ENCODE measurements at regions not wholly inside any gene's neighbourhood (a gene's known extent, or its start where the extent isn't known, plus 50 kb on each side); places are given as distances from the start of the nearest gene placed in this dataset.
"Not testable (repeated sequence)": the region's sequence is repeated elsewhere in the genome, so short reads cannot be mapped to it uniquely, and the experiment has no call there.

DNA sequence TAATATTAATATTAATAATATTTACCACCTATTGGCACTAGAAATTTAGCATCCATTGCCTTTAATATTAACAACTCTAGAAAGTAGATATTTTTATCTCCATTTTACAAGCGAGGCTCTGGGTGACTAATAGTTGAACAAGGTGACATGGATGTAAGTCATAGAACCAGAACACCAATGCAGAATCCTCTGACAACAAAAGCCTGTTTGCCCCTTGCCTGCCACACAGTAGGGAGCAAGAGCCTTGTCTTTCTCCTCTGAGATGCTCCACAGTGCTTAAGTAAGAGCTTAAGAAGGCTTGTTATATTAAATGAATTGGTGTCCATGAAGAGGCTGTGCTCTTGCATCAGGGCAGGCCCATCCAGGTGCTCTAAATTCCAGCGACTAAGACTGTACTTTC lies 51.2 kb upstream of the LBX1 start:
- no peak for DNase-seq

DNA sequence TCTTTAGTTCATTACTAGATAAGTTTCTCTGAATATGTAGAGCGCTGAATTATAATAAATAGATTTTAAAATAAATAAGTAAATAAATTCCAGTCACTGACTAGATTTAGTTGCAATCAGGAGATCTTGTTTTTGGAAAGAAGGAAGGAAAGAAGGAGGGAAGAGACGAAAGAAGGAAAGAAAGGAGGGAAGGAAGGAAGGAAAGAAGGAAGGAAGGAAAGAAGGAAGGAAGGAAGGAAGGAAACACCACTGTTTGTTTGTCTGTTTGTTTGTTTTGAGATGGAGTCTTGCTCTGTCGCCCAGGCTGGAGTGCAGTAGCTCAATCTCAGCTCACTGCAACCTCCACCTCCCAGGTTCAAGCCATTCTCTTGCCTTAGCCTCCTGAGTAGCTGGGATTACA lies 51.7 kb upstream of the LBX1 start:
- not testable (repeated sequence) for DNase-seq

DNA sequence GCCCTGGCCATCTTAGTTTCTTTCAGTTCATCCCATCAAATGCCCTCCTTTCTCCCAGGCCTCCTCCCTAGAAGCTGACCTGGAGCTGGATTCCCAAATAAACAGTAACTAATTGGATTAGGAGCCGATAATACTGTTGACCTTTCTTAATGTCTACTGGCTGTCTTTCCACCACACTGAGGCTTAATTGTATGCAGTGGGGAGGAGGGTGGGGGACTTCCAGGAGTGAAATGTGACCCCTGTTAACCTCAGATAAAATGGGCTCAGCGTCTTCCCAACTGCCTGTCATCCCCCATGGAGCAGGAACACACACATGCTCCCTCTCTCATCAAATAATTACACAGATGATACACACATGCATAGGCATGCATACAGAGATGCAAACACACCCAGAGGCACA lies 53.7 kb upstream of the LBX1 start:
- DNase-seq: no peak

DNA sequence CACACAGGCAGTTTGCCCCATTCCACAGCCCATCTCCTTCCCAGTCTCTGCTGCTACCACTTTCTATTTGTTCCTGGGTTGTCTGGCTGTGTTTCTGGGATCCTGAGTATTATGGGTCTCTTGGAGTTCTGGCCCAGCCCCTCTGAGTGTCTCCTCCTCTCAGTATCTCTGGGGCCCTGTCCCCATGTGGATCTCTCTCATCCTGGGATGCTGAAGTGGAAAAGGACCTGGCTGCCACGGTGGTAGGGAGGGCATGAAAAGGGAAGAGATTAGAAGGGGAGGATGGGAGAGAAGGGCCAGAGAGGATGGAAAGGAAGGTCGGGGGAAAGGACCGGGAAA lies 54.5 kb upstream of the LBX1 start:
- no peak for DNase-seq

DNA sequence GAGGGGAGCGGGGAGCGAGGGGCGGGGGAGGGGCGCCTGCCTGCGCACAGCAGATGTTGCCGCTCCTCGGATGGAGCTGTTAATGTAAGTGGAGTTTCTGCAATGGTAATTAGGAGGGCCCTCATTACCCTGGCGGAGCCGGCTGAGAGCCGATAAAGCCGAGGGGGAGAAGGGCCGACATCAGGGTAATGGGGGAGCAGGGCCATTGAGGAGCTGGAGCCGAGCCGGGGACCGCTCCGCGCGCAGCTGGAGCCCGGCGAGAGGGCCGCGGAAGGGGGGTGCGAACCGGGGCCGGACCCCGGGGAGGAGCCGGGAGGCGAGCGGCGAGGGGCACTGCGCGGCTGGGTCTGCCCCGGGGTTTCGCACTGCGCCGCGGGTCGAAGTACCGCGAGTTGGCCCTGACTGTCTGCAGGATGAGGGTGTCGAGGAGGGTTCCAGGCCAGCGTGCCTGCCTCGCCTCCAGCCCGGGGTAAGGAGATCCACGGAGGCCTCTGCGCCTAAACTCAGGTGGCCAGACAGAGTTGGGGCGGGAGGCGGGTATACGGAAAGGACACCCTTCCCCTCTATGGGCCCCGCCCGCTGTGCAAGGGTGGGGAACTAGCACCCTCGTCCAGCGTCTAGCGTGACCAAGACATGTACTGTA lies 55.0 kb upstream of the LBX1 start:
- no peak for DNase-seq

DNA sequence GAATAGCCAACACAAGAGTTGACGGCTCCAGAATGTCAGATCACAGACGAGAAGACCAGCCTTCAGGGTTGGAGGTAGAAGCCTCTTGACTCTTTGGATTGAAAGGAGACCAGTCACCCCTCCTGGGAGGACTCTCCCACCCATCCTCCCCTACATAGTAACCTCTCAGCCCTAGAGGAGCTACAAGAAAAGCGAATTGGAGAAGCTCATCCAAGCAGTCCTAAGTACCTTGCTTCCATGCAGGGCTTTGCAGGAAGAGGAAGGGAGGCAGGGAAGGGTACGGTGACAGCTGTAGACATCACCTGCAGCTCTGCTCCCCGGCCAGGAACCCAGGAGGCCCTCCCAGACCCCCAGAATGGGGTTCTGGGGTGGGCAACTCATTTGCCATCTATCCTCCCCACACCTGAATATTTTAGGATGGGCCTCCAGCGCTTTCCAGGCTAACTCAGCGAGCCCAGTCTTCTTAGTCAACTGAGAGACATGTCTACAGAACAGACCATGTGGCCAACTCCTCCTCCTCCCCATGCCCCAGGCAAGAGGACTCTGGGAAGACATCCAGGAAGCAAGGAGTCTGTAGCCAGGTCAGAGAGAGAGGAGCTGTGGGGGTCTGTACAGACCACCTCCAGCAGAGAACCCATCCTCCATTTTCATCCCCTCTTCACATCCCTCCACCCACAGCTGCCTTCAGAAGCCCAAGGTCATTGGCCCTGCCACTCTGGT lies 55.6 kb upstream of the LBX1 start:
- no peak for DNase-seq

DNA sequence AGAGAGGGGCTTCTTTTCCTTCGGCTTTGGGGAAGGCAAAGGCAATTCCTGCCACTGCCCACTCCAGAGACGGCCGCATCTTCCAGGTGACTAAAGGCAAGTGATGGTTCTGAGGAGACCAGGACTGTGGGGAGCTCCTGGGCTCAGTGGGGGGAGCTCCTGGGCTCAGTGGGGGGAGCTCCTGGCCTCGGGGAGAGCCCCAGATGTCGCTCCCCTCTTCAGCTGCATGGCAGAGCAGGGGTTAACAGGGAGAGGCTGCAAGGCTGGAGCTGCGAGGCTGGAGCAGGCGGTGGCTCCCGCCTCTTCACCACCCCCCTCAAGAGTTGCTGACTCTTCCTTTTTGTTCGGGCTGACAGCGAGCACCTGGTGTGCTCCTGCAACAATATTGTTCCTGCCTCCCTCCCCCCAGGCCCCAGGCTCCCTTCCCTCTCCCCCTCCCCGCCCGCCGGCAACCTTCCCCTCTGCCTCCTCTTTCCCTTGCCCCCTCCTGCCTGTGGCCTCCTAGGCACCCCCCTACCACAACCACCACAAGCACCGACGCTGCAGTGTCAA lies 56.3 kb upstream of the LBX1 start:
- no peak for DNase-seq

DNA sequence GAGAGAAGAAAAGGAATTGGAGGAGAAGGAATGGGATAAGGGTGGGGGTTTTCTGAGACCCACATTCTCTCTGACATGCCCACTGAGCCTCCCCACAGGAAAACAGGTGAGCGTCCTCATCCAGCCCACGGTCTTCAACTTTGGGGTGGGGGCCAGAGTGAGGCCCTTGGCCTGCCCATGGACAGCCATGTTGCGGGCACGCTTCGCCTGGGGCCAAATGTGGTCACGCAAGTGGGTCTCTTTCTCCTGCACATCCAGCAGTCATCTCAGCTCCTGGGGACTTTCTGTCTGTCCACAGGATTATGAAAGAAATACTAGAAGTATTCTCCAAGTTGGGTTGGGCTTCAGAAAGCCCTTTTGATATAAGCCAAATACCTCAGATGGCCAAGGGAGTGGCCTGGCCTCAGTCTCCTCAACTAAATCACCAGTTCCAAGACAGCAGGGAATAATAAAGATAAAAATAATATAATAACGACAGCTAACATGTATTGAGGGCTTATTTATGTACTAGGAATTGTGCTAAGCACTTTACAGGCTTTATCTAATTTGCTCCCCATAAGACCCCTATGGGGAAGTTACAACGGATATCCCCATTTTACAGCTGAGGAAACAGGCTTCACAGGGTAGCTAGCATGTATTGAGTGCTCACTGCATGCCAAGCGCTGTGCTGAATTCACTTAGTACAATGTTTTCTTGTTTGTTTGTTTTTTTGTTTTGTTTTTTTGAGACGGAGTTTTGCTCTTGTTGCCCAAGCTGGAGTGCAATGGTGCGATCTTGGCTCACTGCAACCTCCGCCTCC lies 57.2 kb upstream of the LBX1 start:
- DNase-seq: no peak

DNA sequence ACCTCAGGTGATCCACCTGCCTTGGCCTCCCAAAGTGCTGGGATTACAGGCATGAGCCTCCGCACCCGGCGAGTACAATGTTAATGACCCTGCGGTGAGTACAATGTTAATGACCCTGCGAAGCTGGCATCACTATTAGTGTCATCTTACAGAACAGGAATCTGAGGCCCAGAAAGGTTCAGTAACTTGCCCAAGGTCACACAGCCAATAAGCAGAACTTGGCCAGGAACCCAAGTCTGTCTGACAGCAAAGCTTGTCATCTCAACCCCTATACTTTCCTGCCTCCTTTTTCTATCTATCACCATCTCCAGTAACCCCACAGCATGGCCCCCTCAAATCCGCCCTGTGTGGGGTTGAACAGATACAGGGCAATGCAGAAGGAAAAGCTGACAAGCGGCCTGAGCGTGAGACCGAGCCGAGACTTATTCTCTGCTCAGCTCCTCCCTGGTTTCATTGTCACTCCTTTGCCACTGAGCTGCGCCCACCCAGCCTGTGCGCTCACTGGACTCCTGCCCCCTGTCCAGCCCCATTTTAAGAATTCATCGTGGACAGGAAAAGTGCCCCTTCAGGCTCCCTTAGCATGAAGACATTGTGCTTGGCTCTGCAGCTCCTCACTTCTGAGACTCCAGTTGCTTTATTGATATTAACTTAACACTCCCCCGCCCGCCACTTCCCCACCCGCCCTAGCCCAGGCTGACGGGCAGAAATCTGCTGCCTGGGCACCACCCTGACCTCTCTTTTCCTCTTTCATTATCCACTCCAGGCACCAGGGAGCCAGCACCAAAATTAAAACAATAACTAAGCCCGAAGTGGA lies 58.1 kb upstream of the LBX1 start:
- no peak for DNase-seq

DNA sequence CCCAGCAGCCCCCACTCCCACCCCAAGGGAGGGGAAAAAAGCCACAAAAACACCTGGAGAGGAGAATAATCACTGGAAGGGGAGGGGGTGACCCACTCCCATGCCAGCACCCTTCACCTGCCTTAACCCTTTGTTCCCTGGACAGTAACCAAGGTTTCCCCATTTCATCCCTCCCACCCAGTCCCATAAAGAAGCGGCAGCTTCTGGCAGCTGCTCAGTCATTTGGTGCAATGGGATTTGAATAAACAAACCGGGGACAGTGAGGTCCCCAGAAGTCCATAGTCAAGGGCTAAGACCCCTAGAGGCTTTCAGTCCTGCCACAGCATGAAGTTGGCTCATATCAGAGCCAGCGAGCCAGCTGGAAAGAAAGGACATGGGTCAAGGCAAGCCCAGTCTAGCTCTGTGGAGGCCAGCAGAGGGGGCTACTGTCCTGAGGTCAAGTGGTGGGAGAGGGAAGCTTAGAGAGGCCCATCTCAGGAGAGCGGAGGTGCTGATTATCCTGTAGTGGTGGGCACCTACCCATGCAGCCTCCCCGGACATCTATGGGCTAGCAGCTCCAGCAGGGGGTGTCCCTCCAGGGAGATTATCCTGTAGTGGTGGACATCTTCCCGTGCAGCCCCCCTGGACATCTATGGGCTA lies 58.9 kb upstream of the LBX1 start:
- DNase-seq: peak; percentile 76

DNA sequence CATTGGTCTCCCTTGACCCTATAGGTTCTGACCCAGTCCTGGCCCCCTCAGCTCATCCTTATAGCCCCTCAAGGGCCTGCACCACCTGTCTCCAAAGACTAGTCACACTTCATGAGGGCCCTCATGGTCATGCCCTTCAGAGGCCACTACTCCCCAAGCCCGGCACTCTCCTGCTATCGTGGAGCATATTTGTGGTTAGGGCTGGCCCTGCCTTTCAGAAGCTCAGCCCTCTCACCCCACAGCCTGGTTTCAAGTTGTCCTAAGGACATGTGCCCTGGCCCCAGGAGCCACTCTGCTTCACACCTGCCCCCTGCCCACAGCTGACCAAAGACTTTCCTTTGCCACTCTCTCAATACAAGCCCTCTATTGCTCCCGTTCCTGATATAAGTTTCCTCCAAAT lies 60.3 kb upstream of the LBX1 start:
- no peak for DNase-seq

DNA sequence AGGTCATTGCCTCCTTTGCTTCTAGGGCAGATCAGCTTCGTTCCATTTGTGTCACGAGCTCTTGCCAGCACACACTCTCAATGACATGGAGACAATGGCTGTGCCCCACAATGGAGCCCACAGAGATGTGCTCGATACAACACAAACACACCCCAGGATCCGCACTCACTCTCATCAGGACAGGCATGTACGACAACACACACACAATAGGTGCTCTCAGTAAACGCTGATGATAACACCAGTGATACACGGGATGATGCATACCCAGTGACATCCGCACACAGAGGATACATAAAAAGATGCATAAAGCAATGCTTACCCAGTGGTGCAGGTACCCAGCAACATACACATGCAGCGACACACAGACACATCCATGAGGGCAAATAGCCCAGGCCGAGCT lies 61.2 kb upstream of the LBX1 start:
- no peak for DNase-seq

DNA sequence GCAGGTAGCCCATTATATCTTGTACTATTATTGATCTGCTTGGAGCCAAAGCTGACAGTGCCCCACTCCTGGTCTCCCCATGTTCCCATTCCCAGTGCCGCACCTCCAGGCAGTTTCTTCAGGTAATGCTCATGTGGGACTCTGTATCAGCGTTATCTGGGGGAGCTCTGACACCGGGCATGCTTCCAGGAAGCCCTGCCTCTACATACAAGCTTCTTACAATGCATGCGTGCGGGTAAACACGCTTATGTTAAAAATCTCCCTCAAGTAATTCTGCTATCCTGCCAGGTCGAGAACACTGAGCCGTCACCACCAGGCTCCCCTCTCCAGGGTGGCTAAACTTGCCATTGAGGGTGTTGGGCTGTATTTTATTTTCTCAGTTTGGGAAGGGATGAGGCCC lies 61.6 kb upstream of the LBX1 start:
- no peak for DNase-seq

DNA sequence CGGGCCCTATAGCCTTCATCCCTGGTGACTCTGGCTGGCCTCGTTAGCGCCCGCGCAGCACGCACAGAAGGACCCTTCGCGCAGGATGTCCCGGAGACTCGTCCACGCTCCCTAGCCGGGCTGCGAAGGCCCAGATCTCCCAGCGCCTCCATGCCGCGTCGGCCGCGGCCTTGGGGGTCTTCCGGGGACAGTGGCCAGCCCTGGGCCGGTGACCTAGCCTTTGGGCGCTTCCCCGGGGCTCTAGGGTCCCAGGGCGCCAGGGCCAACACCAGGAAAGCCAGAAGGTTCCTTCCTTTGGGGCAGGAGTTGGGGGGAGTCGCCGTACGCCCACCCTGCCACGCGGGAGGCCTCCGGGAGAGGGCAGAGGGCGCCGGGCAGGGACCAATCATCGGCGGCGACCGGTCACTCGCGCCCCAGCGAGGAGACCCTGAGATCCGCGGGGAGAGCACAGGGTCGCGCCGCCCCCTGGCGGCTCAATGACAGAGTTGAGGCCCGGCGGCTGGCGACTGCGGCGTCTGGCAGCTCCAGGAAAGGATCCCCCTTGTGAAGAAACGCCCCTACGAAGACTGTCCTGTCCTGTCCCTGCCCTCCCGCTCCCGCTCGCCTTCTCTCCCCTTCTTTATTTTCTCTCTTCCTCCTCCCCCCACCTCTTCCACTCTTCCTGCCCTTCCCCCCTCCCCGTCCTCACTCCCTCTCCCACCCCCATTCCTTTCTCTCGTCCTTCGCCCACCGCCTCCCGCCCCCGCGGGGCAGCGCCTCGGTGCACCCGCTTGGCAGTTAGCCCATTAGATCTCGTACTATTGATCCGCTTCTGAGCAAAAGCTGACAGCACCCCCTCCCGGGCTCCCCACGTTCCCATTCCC lies 62.3 kb upstream of the LBX1 start:
- peak; percentile 40 for DNase-seq

DNA sequence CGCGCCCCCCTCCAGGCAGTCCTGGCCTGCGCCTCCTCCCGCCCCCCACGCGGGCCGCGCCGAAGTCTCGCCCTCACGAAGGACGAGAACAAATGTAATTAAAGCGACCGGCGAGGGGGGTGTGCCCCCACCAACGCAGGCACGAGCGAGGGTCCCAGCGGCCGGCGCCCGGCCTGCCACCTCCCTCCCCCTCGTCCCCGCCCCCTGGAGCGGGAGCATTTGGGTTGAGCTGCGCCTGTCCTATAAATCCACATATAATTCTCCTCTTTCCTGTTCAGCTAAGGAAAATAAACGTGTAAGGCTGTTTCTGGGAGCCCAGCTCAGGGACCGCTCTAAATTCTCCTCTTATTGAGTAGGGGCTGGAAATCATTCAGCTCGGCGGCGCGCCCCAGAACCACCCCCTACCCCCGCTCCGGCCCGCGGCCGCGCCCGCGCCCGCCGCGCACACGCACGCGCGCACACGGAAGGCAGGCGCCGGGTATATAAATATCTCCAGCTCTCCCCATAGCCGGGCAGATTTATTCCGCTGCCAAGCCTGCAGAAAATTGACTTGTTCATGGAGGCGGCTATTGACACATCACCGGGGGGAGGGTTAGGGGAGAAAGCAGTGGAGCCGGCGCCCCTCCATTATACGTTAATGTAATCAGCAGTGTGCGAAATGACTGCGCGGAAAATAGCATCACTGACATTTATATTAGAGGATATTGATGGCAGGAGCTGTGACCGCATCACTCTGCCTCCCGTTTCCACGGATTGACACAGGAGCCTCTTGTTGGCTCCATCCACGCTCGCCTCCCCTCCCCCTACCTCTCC lies 61.6 kb upstream of the BTRC start:
- no peak for DNase-seq

DNA sequence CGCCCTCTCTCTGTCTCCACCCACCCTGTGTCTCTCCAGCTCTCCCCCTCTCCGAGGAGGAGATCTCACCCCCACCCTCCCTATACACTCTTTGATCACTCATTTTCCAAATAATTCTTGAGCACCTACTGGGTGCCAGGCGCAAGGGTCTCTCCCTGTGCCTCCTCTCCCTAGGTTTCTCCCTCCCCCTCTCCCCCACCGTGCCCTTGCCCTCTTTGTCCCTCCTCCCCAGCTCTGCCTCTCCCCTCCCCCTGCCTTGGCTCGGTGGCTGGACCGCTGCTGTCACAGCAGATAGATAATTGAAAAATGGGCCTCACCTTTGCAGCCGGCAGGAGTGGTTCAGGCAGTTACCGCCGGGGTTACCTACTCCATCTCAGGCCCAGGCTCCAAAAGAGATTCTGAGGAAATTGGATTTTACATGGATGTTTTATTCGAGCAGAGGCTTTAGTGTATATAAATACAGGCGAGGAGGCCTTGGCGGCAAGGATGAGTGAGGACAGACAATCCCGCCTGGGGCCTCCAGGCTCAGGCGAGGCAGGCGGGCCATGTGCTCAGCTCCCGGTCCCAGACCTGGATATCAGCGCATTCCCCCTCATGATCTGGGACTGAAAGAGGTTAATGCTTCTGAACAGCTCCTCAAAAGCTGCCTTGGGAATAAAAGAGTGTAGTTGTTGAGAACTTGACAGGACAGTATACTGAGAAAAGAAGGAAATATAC lies 60.8 kb upstream of the BTRC start:
- no peak for DNase-seq

DNA sequence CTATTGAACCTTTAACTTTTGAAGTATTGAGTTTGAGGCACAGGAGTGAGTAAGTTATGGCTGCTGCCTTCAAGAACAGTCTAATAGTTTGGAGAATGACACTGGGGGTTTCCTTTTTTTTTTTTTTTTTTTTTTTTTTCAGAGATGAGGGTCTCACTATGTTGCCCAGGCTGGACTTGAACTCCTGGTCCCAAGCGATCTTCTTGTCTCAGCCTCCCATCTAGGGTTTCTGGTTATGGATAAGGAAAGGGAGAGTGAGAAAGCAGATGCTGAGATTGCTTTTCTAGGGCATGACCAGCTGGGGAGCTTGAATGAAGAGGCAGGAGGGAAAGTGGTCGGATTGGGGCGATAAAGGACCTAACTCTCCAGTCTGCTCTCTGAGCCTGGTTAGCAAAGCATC lies 59.9 kb upstream of the BTRC start:
- DNase-seq: no peak

DNA sequence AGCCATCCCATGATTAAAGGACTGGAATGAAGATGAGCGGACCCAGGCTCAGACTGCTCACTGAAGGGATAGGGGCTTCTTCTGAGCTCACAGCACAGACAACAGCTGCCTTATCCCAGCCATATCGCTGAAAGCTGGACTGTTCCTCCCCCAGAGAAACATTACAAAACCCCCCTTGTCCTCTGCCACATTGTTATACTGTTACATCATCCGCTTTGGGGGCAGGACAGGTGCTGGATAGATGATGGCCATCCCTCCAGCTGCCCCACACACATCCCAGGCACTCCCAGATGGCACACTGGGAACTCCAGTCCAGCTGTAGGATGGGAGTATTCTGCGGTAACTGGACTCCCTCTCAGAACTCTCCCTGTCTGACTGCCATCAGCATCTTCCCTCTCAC lies 58.7 kb upstream of the BTRC start:
- no peak for DNase-seq

DNA sequence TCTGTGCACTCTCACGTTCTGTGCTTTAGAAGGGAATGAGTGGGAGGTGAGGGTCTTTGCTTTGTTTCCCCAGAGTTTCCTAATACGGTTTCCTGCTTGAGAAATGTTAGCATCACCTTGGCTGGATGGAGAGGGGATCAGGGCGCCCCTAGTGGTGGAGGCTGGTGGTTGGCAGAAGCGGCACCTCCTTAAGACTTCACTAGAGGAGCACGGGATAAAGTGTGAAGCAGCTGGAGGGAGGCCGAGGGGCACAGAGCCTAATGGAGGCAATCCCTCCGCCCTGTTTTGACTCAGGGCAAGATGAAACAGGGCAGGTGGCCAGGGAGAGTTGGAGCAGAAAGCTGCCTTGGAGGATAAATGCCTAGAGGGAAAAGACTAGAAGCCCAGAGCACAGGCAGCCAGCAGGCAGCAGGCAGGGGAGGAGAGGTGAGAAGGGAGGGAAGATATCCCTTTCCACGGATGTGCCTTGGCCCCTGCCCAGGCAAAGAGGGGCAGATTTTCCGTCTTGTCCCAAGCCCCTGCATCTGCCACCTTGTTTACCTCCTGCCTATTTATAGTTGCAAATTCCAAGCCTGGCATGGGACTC lies 56.0 kb upstream of the BTRC start:
- no peak for DNase-seq

DNA sequence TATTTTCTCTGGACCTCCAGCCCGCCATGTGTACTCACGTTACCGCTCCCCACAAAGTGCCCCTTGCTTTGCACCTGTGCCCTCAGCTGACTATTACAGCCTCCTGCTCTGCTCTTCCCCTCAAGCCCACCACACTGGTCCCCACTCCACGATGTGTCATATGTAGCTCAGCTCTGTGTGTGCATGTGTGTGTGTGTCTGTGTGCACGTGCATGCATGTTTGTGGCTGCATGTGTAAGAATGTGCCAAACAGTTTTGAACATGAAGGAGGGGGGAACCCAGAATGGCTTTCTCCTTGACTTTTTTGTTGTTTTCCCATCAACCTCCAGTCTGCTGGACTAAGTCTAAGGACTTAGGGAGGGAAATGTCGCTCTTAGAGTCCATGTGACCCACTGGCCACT lies 54.8 kb upstream of the BTRC start:
- DNase-seq: no peak
